ENCODE measurements at regions not wholly inside any gene's neighbourhood (a gene's known extent, or its start where the extent isn't known, plus 50 kb on each side); places are given as distances from the start of the nearest gene placed in this dataset.

DNA sequence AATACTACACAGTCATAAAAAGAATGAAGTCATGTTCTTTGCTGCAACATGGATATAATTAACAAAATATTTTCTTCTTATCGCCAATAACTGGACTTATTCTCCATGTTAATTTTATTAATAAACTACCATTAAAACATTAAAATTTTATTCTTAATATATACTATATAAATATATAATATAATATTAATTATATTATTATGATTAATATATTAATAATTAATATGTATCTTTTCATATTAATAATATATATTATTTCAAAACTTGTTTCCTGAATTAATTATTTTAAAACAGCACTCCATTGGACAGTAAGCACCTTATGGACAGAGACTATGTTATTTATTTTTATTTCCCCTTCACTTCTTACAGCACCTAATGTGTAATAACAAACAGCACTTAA lies 182.8 kb downstream of the ARL4A start:
- TF ChIP-seq CTCF (IDR thresholded peaks at IDR 0.05), result no peak
- TF ChIP-seq POLR2A (IDR thresholded peaks at IDR 0.05), result no peak

Measured in heart left ventricle (tissue), 13 donors.